Ishikawa (cell line): ENCODE measurements at regions not wholly inside any gene's neighbourhood (a gene's known extent, or its start where the extent isn't known, plus 50 kb on each side); places are given as distances from the start of the nearest gene placed in this dataset.

Source experiments
- CEBPB ChIP-seq: IDR thresholded peaks from 2 replicates; pipeline ENCODE4 v1.6.1; 2012
- CREB1 ChIP-seq: IDR thresholded peaks from 2 replicates; pipeline ENCODE4 v1.6.1; 2012; ENCODE audit warnings: low read depth
- EP300 ChIP-seq: IDR thresholded peaks from 2 replicates; pipeline ENCODE4 v1.6.1; 2012; ENCODE audit warnings: borderline replicate concordance
- MAX ChIP-seq: IDR thresholded peaks from 2 replicates; pipeline ENCODE4 v1.6.1; 2012
- NFIC ChIP-seq: IDR thresholded peaks from 2 replicates; pipeline ENCODE4 v1.6.1; 2012
- RAD21 ChIP-seq: IDR thresholded peaks from 2 replicates; pipeline ENCODE4 v1.6.1; 2012; ENCODE audit warnings: low read depth
- REST ChIP-seq: IDR thresholded peaks from 2 replicates; pipeline ENCODE4 v1.6.1; 2012; ENCODE audit warnings: low read depth, mild to moderate bottlenecking
- TAF1 ChIP-seq: IDR thresholded peaks from 2 replicates; pipeline ENCODE4 v1.6.1; 2012; ENCODE audit warnings: low read depth, mild to moderate bottlenecking
- YY1 ChIP-seq: IDR thresholded peaks from 2 replicates; pipeline ENCODE4 v1.6.1; 2012; ENCODE audit warnings: low read depth

- TF ChIP-seq CEBPB, result no peak
- TF ChIP-seq YY1, result no peak
- TF ChIP-seq REST, result no peak
- TF ChIP-seq EP300, result no peak
- no peak for TF ChIP-seq MAX
- no peak for TF ChIP-seq NFIC
- TF ChIP-seq CREB1, result no peak
- no peak for TF ChIP-seq RAD21
- TF ChIP-seq TAF1, result no peak
Measured at GRCh38 chr2:146964494-146964893, 880.3 kb upstream of the ACVR2A start.
